ENCODE measurements at regions not wholly inside any gene's neighbourhood (a gene's known extent, or its start where the extent isn't known, plus 50 kb on each side); places are given as distances from the start of the nearest gene placed in this dataset.

DNA sequence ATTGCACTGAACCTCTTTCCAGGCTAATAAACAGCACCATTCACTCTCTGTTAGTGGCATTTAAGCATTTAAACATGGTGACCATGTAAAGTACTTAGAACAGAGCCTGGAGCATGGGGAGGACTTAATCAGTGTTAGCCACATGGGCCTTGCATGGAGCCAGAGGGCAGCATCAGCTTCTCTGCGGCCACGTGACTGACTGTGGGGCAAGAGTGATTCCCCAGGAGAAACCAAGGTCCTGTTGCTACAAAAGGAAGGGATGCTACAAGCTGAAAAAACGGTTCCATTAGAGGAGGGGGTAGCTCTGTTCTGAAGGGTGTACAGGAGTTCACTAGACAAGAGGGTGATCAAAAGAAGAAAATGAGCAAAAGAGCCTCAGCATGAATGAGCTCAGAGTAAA is 256.8 kb downstream of the MATN1 start:
- TF ChIP-seq, protein P1, sequence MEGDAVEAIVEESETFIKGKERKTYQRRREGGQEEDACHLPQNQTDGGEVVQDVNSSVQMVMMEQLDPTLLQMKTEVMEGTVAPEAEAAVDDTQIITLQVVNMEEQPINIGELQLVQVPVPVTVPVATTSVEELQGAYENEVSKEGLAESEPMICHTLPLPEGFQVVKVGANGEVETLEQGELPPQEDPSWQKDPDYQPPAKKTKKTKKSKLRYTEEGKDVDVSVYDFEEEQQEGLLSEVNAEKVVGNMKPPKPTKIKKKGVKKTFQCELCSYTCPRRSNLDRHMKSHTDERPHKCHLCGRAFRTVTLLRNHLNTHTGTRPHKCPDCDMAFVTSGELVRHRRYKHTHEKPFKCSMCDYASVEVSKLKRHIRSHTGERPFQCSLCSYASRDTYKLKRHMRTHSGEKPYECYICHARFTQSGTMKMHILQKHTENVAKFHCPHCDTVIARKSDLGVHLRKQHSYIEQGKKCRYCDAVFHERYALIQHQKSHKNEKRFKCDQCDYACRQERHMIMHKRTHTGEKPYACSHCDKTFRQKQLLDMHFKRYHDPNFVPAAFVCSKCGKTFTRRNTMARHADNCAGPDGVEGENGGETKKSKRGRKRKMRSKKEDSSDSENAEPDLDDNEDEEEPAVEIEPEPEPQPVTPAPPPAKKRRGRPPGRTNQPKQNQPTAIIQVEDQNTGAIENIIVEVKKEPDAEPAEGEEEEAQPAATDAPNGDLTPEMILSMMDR (optimal IDR thresholded peaks at IDR 0.05 in 1 of 3, IDR thresholded peaks at IDR 0.05 in 1 of 3, conservative IDR thresholded peaks at IDR 0.05 in 1 of 3; ENCODE audit: extremely low read depth in 1 of 3, insufficient read depth in 2 of 3, low read length in 3 of 3): no peak
- no peak for TF ChIP-seq EZH2 (IDR thresholded peaks at IDR 0.05; ENCODE audit: low read length)

Measured in keratinocyte (primary cell).